Vagina (tissue), 2 donors: ENCODE measurements at regions not wholly inside any gene's neighbourhood (a gene's known extent, or its start where the extent isn't known, plus 50 kb on each side); places are given as distances from the start of the nearest gene placed in this dataset.

Source experiments
- POLR2A ChIP-seq, 2 donors: fragments of 450-650 bp; IDR thresholded peaks; one replicate each; pipeline ENCODE4 v1.6.1; 2017; ENCODE audit warnings: antibody characterized with exemption in 2 of 2, mild to moderate bottlenecking in 2 of 2, moderate library complexity in 2 of 2
- POLR2AphosphoS5 ChIP-seq, 2 donors: sonication (generic); formaldehyde crosslinking; IDR thresholded peaks; one replicate each; pipeline ENCODE4 v1.9.0; 2017; ENCODE audit warnings: antibody characterized with exemption in 2 of 2, mild to moderate bottlenecking in 2 of 2, low read depth in 1 of 2; ENCODE audit not compliant: insufficient read depth in 1 of 2
- TF ChIP-seq, protein P1 (sequence below), 3 experiments: fragments of 450-650 bp in 2 of 3; fragments of 200-600 bp in 1 of 3; sonication (generic) in 1 of 3; IDR thresholded peaks; one replicate each; pipeline ENCODE4 v1.5.1; 2017 to 2019; ENCODE audit warnings: antibody characterized with exemption in 3 of 3, mild to moderate bottlenecking in 2 of 3, moderate library complexity in 2 of 3

GRCh38 chr4:122041312-122041711 is 89.5 kb upstream of the TRPC3 start:
- TF ChIP-seq, protein P1, sequence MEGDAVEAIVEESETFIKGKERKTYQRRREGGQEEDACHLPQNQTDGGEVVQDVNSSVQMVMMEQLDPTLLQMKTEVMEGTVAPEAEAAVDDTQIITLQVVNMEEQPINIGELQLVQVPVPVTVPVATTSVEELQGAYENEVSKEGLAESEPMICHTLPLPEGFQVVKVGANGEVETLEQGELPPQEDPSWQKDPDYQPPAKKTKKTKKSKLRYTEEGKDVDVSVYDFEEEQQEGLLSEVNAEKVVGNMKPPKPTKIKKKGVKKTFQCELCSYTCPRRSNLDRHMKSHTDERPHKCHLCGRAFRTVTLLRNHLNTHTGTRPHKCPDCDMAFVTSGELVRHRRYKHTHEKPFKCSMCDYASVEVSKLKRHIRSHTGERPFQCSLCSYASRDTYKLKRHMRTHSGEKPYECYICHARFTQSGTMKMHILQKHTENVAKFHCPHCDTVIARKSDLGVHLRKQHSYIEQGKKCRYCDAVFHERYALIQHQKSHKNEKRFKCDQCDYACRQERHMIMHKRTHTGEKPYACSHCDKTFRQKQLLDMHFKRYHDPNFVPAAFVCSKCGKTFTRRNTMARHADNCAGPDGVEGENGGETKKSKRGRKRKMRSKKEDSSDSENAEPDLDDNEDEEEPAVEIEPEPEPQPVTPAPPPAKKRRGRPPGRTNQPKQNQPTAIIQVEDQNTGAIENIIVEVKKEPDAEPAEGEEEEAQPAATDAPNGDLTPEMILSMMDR (IDR thresholded peaks at IDR 0.05) = no peak
- TF ChIP-seq POLR2A (IDR thresholded peaks at IDR 0.05) = no peak
- TF ChIP-seq POLR2AphosphoS5 (IDR thresholded peaks at IDR 0.05; ENCODE audit: insufficient read depth in 1 of 2, low read depth in 1 of 2) = no peak
